PC-3 (cell line): ENCODE measurements at regions not wholly inside any gene's neighbourhood (a gene's known extent, or its start where the extent isn't known, plus 50 kb on each side); places are given as distances from the start of the nearest gene placed in this dataset.

Experiments used
- ATAC-seq: fragments of 200-7000 bp; cut with Tn5 transposase; 2 replicates; pipeline ENCODE4 v1.9.1; 2020; ENCODE audit warnings: mild to moderate bottlenecking, moderate library complexity
- BruUV-seq: library from RNA; stranded (reverse); fragments of 400-500 nt; replicated peaks from 2 replicates; lab custom pipeline; 2021; lab: Mats Ljungman, UMichigan
- CTCF ChIA-PET: fragments of 300-600 bp; sonication (Branson Sonifier 250); formaldehyde crosslinking; loops from one replicate; lab custom pipeline; 2022; ENCODE audit warnings: antibody characterized with exemption; lab: Charles Lee
- POLR2A ChIA-PET: fragments of 300-600 bp; sonication (Branson Sonifier 250); formaldehyde crosslinking; loops from one replicate; lab custom pipeline; 2022; ENCODE audit warnings: antibody characterized with exemption; ENCODE audit not compliant: unreplicated experiment; lab: Charles Lee
- DNase-seq: peaks from one replicate; pipeline ENCODE4 v3.0.0-alpha.2; 2015
- H2AFZ ChIP-seq: fragments of 300-600 bp; sonication (generic); 2 replicates; pipeline ENCODE4 v1.6.0; 2016; ENCODE audit warnings: antibody characterized with exemption, low read length
- H3F3A ChIP-seq: fragments of 300-600 bp; sonication (generic); one replicate; pipeline ENCODE4 v1.6.0; 2017; ENCODE audit warnings: antibody characterized with exemption, low read length, control low read depth, mild to moderate bottlenecking; ENCODE audit not compliant: unreplicated experiment
- H3K27ac ChIP-seq: fragments of 300-600 bp; sonication (generic); 2 replicates; pipeline ENCODE4 v1.5.1; 2016; ENCODE audit warnings: mild to moderate bottlenecking, low read length
- H3K27me3 ChIP-seq: fragments of 300-600 bp; sonication (generic); 2 replicates; pipeline ENCODE4 v1.6.1; 2016; ENCODE audit warnings: low read length, mixed read lengths
- H3K36me3 ChIP-seq: fragments of 300-600 bp; sonication (generic); 2 replicates; pipeline ENCODE4 v1.6.1; 2016; ENCODE audit warnings: low read depth, mixed run types, low read length, mixed read lengths
- H3K4me1 ChIP-seq: fragments of 300-600 bp; sonication (generic); 2 replicates; pipeline ENCODE4 v1.5.1; 2016; ENCODE audit warnings: low read length; ENCODE audit not compliant: insufficient read depth
- H3K4me2 ChIP-seq: fragments of 300-600 bp; sonication (generic); 2 replicates; pipeline ENCODE4 v1.6.0; 2016; ENCODE audit warnings: low read length
- H3K4me3 ChIP-seq: fragments of 300-600 bp; sonication (generic); 2 replicates; pipeline ENCODE4 v1.5.1; 2016; ENCODE audit warnings: mild to moderate bottlenecking, low read length, mixed read lengths
- H3K79me2 ChIP-seq: fragments of 300-600 bp; sonication (generic); 2 replicates; pipeline ENCODE4 v1.6.1; 2017; ENCODE audit warnings: low read length, mixed read lengths
- H3K9ac ChIP-seq: fragments of 300-600 bp; sonication (generic); 2 replicates; pipeline ENCODE4 v1.6.0; 2016; ENCODE audit warnings: mild to moderate bottlenecking, low read length
- H3K9me2 ChIP-seq: fragments of 300-600 bp; sonication (generic); replicated peaks from 2 replicates; pipeline ENCODE4 v1.6.1; 2016; ENCODE audit warnings: mixed run types, low read length, mixed read lengths
- H3K9me3 ChIP-seq: fragments of 300-600 bp; sonication (generic); 2 replicates; pipeline ENCODE4 v1.6.1; 2016; ENCODE audit warnings: low read length, mixed read lengths
- H4K20me1 ChIP-seq: fragments of 300-600 bp; sonication (generic); 2 replicates; pipeline ENCODE4 v1.6.1; 2016; ENCODE audit warnings: low read length, mixed read lengths
- CTCF ChIP-seq: fragments of 300-600 bp; sonication (generic); conservative IDR thresholded peaks from 2 replicates; pipeline ENCODE4 v1.5.1; 2017; ENCODE audit warnings: antibody characterized with exemption, low read depth, mild to moderate bottlenecking, low read length
- EZH2 ChIP-seq: fragments of 300-600 bp; sonication (generic); IDR thresholded peaks from one replicate; pipeline ENCODE4 v1.6.1; 2017; ENCODE audit warnings: antibody characterized with exemption, mild to moderate bottlenecking, low read length; ENCODE audit not compliant: unreplicated experiment
- EZH2phosphoT487 ChIP-seq: fragments of 300-600 bp; sonication (generic); IDR thresholded peaks from 2 replicates; pipeline ENCODE4 v1.6.1; 2018; ENCODE audit warnings: mild to moderate bottlenecking, antibody characterized with exemption, low read length, borderline replicate concordance
- intact Hi-C: fragments of 100-400 bp; cut with micrococcal nuclease; formaldehyde crosslinking; loops from 2 replicates; pipeline ENCODE4 v1.9.0; 2023

GRCh38 chr1:228865627-228866330 lies 130.5 kb downstream of the RHOU start:
- no peak for DNase-seq
- peaks cover 8% of the 10 kb centered on the region for H3K4me1 ChIP-seq
- BruUV-seq = no TSS peak

GRCh38 chr1:228866468-228866867 lies 131.2 kb downstream of the RHOU start:
- CTCF ChIA-PET = no interaction called here
- ATAC-seq = no peak
- no TSS peak for BruUV-seq

More at GRCh38 chr1:228865627-228866330, 130.5 kb downstream of the RHOU start:
- Histone ChIP-seq H3K4me3 (no peak overlapping the region), H4K20me1 (no peaks in the 10 kb centered on the region), H3K27me3 (peaks cover 46% of the 10 kb centered on the region), H3K4me2 (no peak overlapping the region), H3K27ac (no peak overlapping the region), H3F3A (no peaks in the 10 kb centered on the region), H3K36me3 (no peaks in the 10 kb centered on the region), H2AFZ (no peak overlapping the region), H3K9ac (no peak overlapping the region), H3K9me2 (no peaks in the 10 kb centered on the region), H3K79me2 (no peaks in the 10 kb centered on the region), H3K9me3 (no peaks in the 10 kb centered on the region)
- ChIA-PET POLR2A (no interaction called here), CTCF (no interaction called here)
- no peak for ATAC-seq
- TF ChIP-seq CTCF (no peak), EZH2 (no peak), EZH2phosphoT487 (no peak)
- intact Hi-C loops = no loop called here

More at GRCh38 chr1:228866468-228866867, 131.2 kb downstream of the RHOU start:
- no peaks in the 10 kb centered on the region for H3K9me3 ChIP-seq
- no peak overlapping the region for H3K4me2 ChIP-seq
- no peaks in the 10 kb centered on the region for H3F3A ChIP-seq
- intact Hi-C loops = no loop called here
- no peak overlapping the region for H3K4me3 ChIP-seq
- no peak overlapping the region for H3K9ac ChIP-seq
- H2AFZ ChIP-seq = no peak overlapping the region
- H3K4me1 ChIP-seq = peaks cover 5% of the 10 kb centered on the region
- no peaks in the 10 kb centered on the region for H4K20me1 ChIP-seq
- H3K79me2 ChIP-seq = no peaks in the 10 kb centered on the region
- TF ChIP-seq EZH2 (no peak), EZH2phosphoT487 (no peak), CTCF (no peak)
- POLR2A ChIA-PET = no interaction called here
- DNase-seq = no peak
- H3K27ac ChIP-seq = no peak overlapping the region
- H3K27me3 ChIP-seq = peaks cover 52% of the 10 kb centered on the region
- no peaks in the 10 kb centered on the region for H3K9me2 ChIP-seq
- H3K36me3 ChIP-seq = no peaks in the 10 kb centered on the region
